ENCODE measurements at regions not wholly inside any gene's neighbourhood (a gene's known extent, or its start where the extent isn't known, plus 50 kb on each side); places are given as distances from the start of the nearest gene placed in this dataset.
"Not testable (repeated sequence)": the region's sequence is repeated elsewhere in the genome, so short reads cannot be mapped to it uniquely, and the experiment has no call there.

DNA sequence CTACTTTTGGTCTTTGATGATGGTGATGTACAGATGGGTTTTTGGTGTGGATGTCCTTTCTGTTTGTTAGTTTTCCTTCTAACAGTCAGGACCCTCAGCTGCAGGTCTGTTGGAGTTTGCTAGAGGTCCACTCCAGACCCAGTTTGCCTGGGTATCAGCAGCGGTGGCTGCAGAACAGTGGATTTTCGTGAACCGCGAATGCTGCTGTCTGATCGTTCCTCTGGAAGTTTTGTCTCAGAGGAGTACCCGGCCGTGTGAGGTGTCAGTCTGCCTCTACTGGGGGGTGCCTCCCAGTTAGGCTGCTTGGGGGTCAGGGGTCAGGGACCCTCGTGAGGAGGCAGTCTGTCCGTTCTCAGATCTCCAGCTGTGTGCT, 56.6 kb upstream of the TNFAIP8 start:
- H3K27me3 ChIP-seq (ENCODE audit: insufficient read depth, low read length); H3K4me3 Mint-ChIP-seq; H2BK20ac ChIP-seq (ENCODE audit: low read depth, low read length, poor library complexity, severe bottlenecking); H3K23me2 ChIP-seq (ENCODE audit: insufficient read length, low read depth, low read length, poor library complexity, severe bottlenecking); H3K18ac ChIP-seq (ENCODE audit: insufficient read length, low read depth, low read length); H3K4ac ChIP-seq (ENCODE audit: low read depth, low read length); H3K9me3 ChIP-seq (ENCODE audit: control insufficient read depth, low read depth, low read length); H4K20me1 ChIP-seq (ENCODE audit: control insufficient read depth, insufficient read depth, insufficient read length); H2AK5ac ChIP-seq (ENCODE audit: insufficient read length, low read length); H2BK15ac ChIP-seq (ENCODE audit: low read depth, low read length); H3K4me1 ChIP-seq (ENCODE audit: insufficient read depth, low read length); H4K8ac ChIP-seq (replicated peaks; ENCODE audit: insufficient read length, low read depth, low read length); H2BK5ac ChIP-seq (ENCODE audit: insufficient read length, low read length); H3T11ph ChIP-seq (ENCODE audit: low read length); H4K5ac ChIP-seq (ENCODE audit: insufficient read length, low read depth, low read length); H4K91ac ChIP-seq (ENCODE audit: insufficient read length, low read depth, low read length); H3K14ac ChIP-seq (ENCODE audit: insufficient read depth, low read length); H3K79me1 ChIP-seq (ENCODE audit: insufficient read depth, low read depth, low read length, poor library complexity, severe bottlenecking); H3K4me1 Mint-ChIP-seq; H3K23ac ChIP-seq (ENCODE audit: insufficient read length, low read depth, low read length); H2BK12ac ChIP-seq (ENCODE audit: insufficient read length, low read depth, low read length); H3K56ac ChIP-seq (ENCODE audit: insufficient read length, low read depth, low read length); H2BK120ac ChIP-seq (ENCODE audit: low read depth, low read length, poor library complexity, severe bottlenecking); H2AFZ ChIP-seq (ENCODE audit: low read length); H3K4me2 ChIP-seq (ENCODE audit: insufficient read depth, insufficient read length, low read length); H3K27ac Mint-ChIP-seq; H3K79me2 ChIP-seq (ENCODE audit: insufficient read depth, low read length); DNase-seq; H3K9ac ChIP-seq (ENCODE audit: extremely low read depth, insufficient read length, low read length); H3K27me3 Mint-ChIP-seq (ENCODE audit: low read depth); H3K27ac ChIP-seq (ENCODE audit: insufficient read length, low read depth, low read length): not testable (repeated sequence)
- H3K36me3 Mint-ChIP-seq (ENCODE audit: insufficient read depth in 1 of 3, low read depth in 3 of 3), result peaks cover 8 to 32% (median 10%) of the 10 kb centered on the region in 3 experiments
- peaks cover 34 to 36% of the 10 kb centered on the region in 2 experiments for H3K9me3 Mint-ChIP-seq
- no CpG with 5 or more reads among the region's 9 CpGs for WGBS (ENCODE audit: extremely low coverage, insufficient read length, low lambda C conversion rate)

DNA sequence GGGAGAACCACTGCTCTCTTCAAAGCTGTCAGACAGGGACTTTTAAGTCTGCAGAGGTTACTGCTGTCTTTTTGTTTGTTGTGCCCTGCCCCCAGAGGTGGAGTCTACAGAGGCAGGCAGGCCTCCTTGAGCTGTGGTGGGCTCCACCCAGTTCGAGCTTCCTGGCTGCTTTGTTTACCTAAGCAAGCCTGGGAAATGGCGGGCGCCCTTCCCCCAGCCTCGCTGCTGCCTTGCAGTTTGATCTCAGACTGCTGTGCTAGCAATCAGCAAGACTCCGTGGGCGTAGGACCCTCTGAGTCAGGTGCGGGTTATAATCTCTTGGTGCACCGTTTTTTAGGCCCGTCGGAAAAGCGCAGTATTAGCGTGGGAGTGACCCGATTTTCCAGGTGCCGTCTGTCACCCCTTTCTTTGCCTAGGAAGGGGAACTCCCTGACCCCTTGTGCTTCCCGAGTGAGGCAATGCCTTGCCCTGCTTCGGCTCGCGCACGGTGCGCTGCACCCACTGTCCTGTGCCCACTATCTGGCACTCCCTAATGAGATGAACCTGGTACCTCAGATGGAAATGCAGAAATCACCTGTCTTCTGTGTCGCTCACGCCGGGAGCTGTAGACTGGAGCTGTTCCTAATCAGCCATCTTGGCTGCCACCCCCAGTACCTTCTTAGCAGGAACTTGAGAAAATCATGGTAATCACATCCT, 56.1 kb upstream of the TNFAIP8 start:
- Mint-ChIP-seq H3K36me3 (ENCODE audit: insufficient read depth in 1 of 3, low read depth in 3 of 3) (peaks cover 6 to 27% (median 8%) of the 10 kb centered on the region in 3 experiments), H3K9me3 (peaks cover 30 to 32% of the 10 kb centered on the region in 2 experiments)
- DNase-seq; H4K5ac ChIP-seq (ENCODE audit: insufficient read length, low read depth, low read length); H3K4me1 ChIP-seq (ENCODE audit: insufficient read depth, low read length); H2BK20ac ChIP-seq (ENCODE audit: low read depth, low read length, poor library complexity, severe bottlenecking); H3K9me3 ChIP-seq (ENCODE audit: control insufficient read depth, low read depth, low read length); H2AK5ac ChIP-seq (ENCODE audit: insufficient read length, low read length); H3K18ac ChIP-seq (ENCODE audit: insufficient read length, low read depth, low read length); H2BK15ac ChIP-seq (ENCODE audit: low read depth, low read length); H3T11ph ChIP-seq (ENCODE audit: low read length); H2AFZ ChIP-seq (ENCODE audit: low read length); H3K9ac ChIP-seq (ENCODE audit: extremely low read depth, insufficient read length, low read length); H3K27ac Mint-ChIP-seq; H3K79me2 ChIP-seq (ENCODE audit: insufficient read depth, low read length); H3K27me3 ChIP-seq (ENCODE audit: insufficient read depth, low read length); H4K91ac ChIP-seq (ENCODE audit: insufficient read length, low read depth, low read length); H2BK5ac ChIP-seq (ENCODE audit: insufficient read length, low read length); H3K23ac ChIP-seq (ENCODE audit: insufficient read length, low read depth, low read length); H3K79me1 ChIP-seq (ENCODE audit: insufficient read depth, low read depth, low read length, poor library complexity, severe bottlenecking); H3K27me3 Mint-ChIP-seq (ENCODE audit: low read depth); H3K27ac ChIP-seq (ENCODE audit: insufficient read length, low read depth, low read length); H2BK12ac ChIP-seq (ENCODE audit: insufficient read length, low read depth, low read length); H2BK120ac ChIP-seq (ENCODE audit: low read depth, low read length, poor library complexity, severe bottlenecking); H4K8ac ChIP-seq (replicated peaks; ENCODE audit: insufficient read length, low read depth, low read length); H4K20me1 ChIP-seq (ENCODE audit: control insufficient read depth, insufficient read depth, insufficient read length); H3K4me3 Mint-ChIP-seq; H3K23me2 ChIP-seq (ENCODE audit: insufficient read length, low read depth, low read length, poor library complexity, severe bottlenecking); H3K4ac ChIP-seq (ENCODE audit: low read depth, low read length); H3K56ac ChIP-seq (ENCODE audit: insufficient read length, low read depth, low read length); H3K4me1 Mint-ChIP-seq; H3K14ac ChIP-seq (ENCODE audit: insufficient read depth, low read length); H3K4me2 ChIP-seq (ENCODE audit: insufficient read depth, insufficient read length, low read length): not testable (repeated sequence)
- no CpG with 5 or more reads among the region's 23 CpGs for WGBS (ENCODE audit: extremely low coverage, insufficient read length, low lambda C conversion rate)
